ENCODE measurements at regions not wholly inside any gene's neighbourhood (a gene's known extent, or its start where the extent isn't known, plus 50 kb on each side); places are given as distances from the start of the nearest gene placed in this dataset.

GRCh38 chr3:116980099-116980498 is 270.5 kb downstream of the TUSC7 start:
- Histone ChIP-seq H2AFZ (no peak overlapping the region), H3K4me3 (ENCODE audit: low read depth, low read length) (no peak overlapping the region), H3K9me3 (ENCODE audit: control insufficient read depth, low read length) (no peaks in the 10 kb centered on the region), H3K4me1 (no peaks in the 10 kb centered on the region), H3K79me2 (no peaks in the 10 kb centered on the region), H3K27me3 (ENCODE audit: control insufficient read depth, insufficient read depth, low read length) (no peaks in the 10 kb centered on the region), H3K27ac (no peak overlapping the region), H3K36me3 (ENCODE audit: control insufficient read depth, insufficient read depth, low read length) (no peaks in the 10 kb centered on the region), H3K9ac (no peak overlapping the region), H3K4me2 (ENCODE audit: low read length) (no peak overlapping the region)
- no peak for TF ChIP-seq CTCF (IDR thresholded peaks at IDR 0.05)

- H3K27me3 ChIP-seq (ENCODE audit: control insufficient read depth, insufficient read depth, low read length) = no peaks in the 10 kb centered on the region
- no peaks in the 10 kb centered on the region for H3K79me2 ChIP-seq
- no peak for TF ChIP-seq CTCF (IDR thresholded peaks at IDR 0.05)
- no peak overlapping the region for H3K9ac ChIP-seq
- no peak overlapping the region for H3K4me2 ChIP-seq (ENCODE audit: low read length)
- H3K4me1 ChIP-seq = no peaks in the 10 kb centered on the region
- H3K9me3 ChIP-seq (ENCODE audit: control insufficient read depth, low read length) = no peaks in the 10 kb centered on the region
- no peak overlapping the region for H3K27ac ChIP-seq
- no peak overlapping the region for H2AFZ ChIP-seq
- H3K4me3 ChIP-seq (ENCODE audit: low read depth, low read length) = no peak overlapping the region
- no peaks in the 10 kb centered on the region for H3K36me3 ChIP-seq (ENCODE audit: control insufficient read depth, insufficient read depth, low read length)
Observed at GRCh38 chr3:116981089-116981488, 271.5 kb downstream of the TUSC7 start.

GRCh38 chr3:116984301-116984700 is 274.7 kb downstream of the TUSC7 start:
- Histone ChIP-seq H3K79me2 (no peaks in the 10 kb centered on the region), H3K36me3 (ENCODE audit: control insufficient read depth, insufficient read depth, low read length) (no peaks in the 10 kb centered on the region), H3K27ac (no peak overlapping the region), H3K4me1 (no peaks in the 10 kb centered on the region), H3K4me2 (ENCODE audit: low read length) (no peak overlapping the region), H2AFZ (no peak overlapping the region), H3K4me3 (ENCODE audit: low read depth, low read length) (no peak overlapping the region), H3K9me3 (ENCODE audit: control insufficient read depth, low read length) (no peaks in the 10 kb centered on the region), H3K27me3 (ENCODE audit: control insufficient read depth, insufficient read depth, low read length) (no peaks in the 10 kb centered on the region), H3K9ac (no peak overlapping the region)
- TF ChIP-seq CTCF (IDR thresholded peaks at IDR 0.05) = no peak

GRCh38 chr3:116994351-116994879 is 284.8 kb downstream of the TUSC7 start:
- no peak overlapping the region for H2AFZ ChIP-seq
- no peaks in the 10 kb centered on the region for H3K27me3 ChIP-seq (ENCODE audit: control insufficient read depth, insufficient read depth, low read length)
- no peaks in the 10 kb centered on the region for H3K36me3 ChIP-seq (ENCODE audit: control insufficient read depth, insufficient read depth, low read length)
- H3K9me3 ChIP-seq (ENCODE audit: control insufficient read depth, low read length) = no peaks in the 10 kb centered on the region
- no peak for TF ChIP-seq CTCF (IDR thresholded peaks at IDR 0.05)
- no peak overlapping the region for H3K4me3 ChIP-seq (ENCODE audit: low read depth, low read length)
- H3K27ac ChIP-seq = no peak overlapping the region
- no peaks in the 10 kb centered on the region for H3K79me2 ChIP-seq
- no peak overlapping the region for H3K4me2 ChIP-seq (ENCODE audit: low read length)
- no peaks in the 10 kb centered on the region for H3K4me1 ChIP-seq
- no peak overlapping the region for H3K9ac ChIP-seq

DNA sequence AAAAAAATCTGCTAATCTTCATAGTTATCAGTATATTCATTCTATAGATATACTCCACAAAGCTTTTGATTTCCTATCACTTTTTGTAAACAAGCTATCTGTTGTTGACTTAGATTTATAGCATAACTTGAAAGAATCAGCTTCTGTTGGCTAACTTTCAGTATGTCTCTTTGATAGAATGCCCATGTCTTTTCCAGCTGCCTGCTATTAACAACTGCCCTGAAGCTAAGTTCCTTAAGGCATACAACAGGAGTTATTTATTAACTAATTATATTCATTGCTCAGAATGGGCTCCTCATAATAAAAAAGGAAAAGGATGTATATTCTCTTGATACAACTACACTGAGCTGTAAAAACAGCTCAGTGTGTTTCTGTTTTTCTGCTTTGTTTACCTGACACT is 293.9 kb downstream of the TUSC7 start:
- no peak for TF ChIP-seq CTCF (IDR thresholded peaks at IDR 0.05)
- no peaks in the 10 kb centered on the region for H3K79me2 ChIP-seq
- H3K4me2 ChIP-seq (ENCODE audit: low read length) = no peak overlapping the region
- H3K9me3 ChIP-seq (ENCODE audit: control insufficient read depth, low read length) = no peaks in the 10 kb centered on the region
- no peak overlapping the region for H3K27ac ChIP-seq
- no peaks in the 10 kb centered on the region for H3K27me3 ChIP-seq (ENCODE audit: control insufficient read depth, insufficient read depth, low read length)
- no peak overlapping the region for H3K9ac ChIP-seq
- H3K4me1 ChIP-seq = no peaks in the 10 kb centered on the region
- no peaks in the 10 kb centered on the region for H3K36me3 ChIP-seq (ENCODE audit: control insufficient read depth, insufficient read depth, low read length)
- no peak overlapping the region for H3K4me3 ChIP-seq (ENCODE audit: low read depth, low read length)
- no peak overlapping the region for H2AFZ ChIP-seq

Measured in parathyroid adenoma (tissue), 2 donors.